ENCODE measurements at regions not wholly inside any gene's neighbourhood (a gene's known extent, or its start where the extent isn't known, plus 50 kb on each side); places are given as distances from the start of the nearest gene placed in this dataset.

DNA sequence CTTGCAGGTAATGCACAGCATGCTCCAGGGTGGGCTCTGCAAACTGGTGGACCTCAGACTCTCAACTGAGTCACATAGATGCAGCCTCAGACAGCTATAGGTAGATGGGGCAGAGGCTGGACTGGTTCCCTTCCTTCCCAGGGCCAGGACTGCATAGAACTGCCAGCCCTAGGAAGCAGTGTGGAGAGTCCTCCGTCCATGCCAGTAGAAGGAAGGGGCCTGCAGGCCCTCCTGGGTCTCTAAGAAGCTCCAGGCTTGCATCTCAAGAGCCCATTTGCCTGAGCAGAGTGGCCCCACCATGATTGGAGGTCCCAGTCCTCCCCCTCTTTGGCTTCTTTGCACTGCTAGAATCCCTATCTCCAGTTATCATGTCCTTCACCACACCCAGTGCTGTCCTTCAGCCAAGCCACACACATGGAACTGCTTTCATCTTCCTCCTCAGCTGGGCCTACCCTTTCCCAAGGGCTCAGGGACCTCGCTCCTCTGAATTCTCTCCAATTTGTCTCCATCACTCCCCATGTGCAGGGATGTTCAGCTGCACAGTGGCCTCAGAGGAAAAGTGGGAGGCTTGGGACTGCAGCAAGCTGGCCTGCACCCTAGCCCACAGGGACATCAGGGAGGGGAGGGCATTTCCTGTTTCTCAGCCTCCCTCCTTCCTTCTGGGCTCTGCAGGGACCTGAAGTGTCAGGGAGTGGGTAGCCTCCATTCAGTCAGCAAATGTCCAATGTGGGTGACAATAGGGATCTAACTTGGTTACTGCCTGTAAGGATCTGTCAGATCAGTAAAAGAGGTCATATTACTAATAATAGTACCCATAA, 146.0 kb downstream of the PJA1 start:
- H3K9me3 ChIP-seq, result no peaks in the 10 kb centered on the region
- ChIA-PET POLR2A (no interaction called here), CTCF (no interaction called here)
- ATAC-seq (replicated peaks in 1 of 4) (no peak), DNase-seq (no peak)
- H3K27me3 ChIP-seq (replicated peaks in 1 of 2; ENCODE audit: control insufficient read depth in 2 of 2, extremely low read depth in 1 of 2, insufficient read depth in 2 of 2, low read length in 1 of 2), result peaks cover 0 to 4% of the 10 kb centered on the region in 2 experiments
- Mint-ChIP-seq H3K27me3 (peaks cover 0 to 8% of the 10 kb centered on the region in 2 donors), H3K27ac (no peak overlapping the region), H3K36me3 (no peaks in the 10 kb centered on the region), H3K9me3 (no peaks in the 10 kb centered on the region), H3K4me3 (no peak overlapping the region), H3K4me1 (no peaks in the 10 kb centered on the region)
- no peak overlapping the region for H3K4me3 ChIP-seq (ENCODE audit: control insufficient read depth in 1 of 2, extremely low read depth in 1 of 2, low read length in 1 of 2)
- no peak overlapping the region for H3K27ac ChIP-seq (ENCODE audit: low read length)
- WGBS (ENCODE audit: insufficient coverage), result no CpG with 5 or more reads among the region's 2 CpGs
- H3K4me1 ChIP-seq (ENCODE audit: control insufficient read depth in 1 of 2, extremely low read depth in 1 of 2, insufficient read depth in 2 of 2, low read length in 2 of 2), result no peaks in the 10 kb centered on the region
- H3K36me3 ChIP-seq (ENCODE audit: control insufficient read depth in 2 of 2, extremely low read depth in 1 of 2, insufficient read depth in 1 of 2, low read length in 1 of 2), result no peaks in the 10 kb centered on the region

DNA sequence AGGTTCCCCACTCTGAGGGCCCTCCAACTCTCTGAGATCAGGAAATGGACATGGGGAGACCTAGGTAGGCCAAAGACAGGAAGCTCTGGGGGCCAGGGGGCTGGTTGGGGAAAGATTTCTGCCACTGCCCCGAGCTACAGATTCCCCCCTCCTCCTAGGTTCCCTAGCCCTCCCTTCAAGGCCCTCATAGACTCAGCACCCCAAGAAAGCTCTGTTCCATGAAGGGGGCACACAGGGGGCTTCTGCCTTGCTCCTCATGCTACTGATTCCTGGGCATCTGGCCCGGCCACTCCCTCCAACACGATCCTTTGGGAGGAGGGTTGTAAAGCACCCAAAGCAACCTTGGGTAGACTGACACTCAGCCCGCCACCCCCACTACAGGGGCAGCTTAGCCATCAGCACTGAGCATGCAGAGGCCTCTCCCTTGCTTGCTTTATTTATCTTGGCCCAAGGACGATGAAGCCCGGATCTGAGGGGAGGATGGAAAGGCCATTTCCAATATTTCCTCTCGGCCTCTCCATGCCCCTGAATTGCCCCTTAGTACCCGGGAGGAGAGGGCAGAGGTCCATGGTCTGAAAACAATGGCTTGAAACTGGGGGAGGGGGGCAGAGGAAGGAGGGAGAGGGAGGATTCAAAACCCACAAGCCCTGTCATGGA, 146.7 kb downstream of the PJA1 start:
- WGBS (ENCODE audit: insufficient coverage), result no CpG with 5 or more reads among the region's 8 CpGs
- POLR2A ChIA-PET, result no interaction called here

GRCh38 chrX:69016293-69016941, 148.8 kb downstream of the PJA1 start:
- Histone ChIP-seq H3K4me3 (ENCODE audit: control insufficient read depth in 1 of 2, extremely low read depth in 1 of 2, low read length in 1 of 2) (no peak overlapping the region), H3K36me3 (ENCODE audit: control insufficient read depth in 2 of 2, extremely low read depth in 1 of 2, insufficient read depth in 1 of 2, low read length in 1 of 2) (no peaks in the 10 kb centered on the region), H3K27ac (ENCODE audit: low read length) (no peak overlapping the region), H3K9me3 (no peaks in the 10 kb centered on the region), H3K4me1 (ENCODE audit: control insufficient read depth in 1 of 2, extremely low read depth in 1 of 2, insufficient read depth in 2 of 2, low read length in 2 of 2) (no peaks in the 10 kb centered on the region), H3K27me3 (replicated peaks in 1 of 2; ENCODE audit: control insufficient read depth in 2 of 2, extremely low read depth in 1 of 2, insufficient read depth in 2 of 2, low read length in 1 of 2) (peaks cover 0 to 4% of the 10 kb centered on the region in 2 experiments)
- ChIA-PET CTCF (interaction anchor here in 1 of 2 donors (0.6 kb wide), 1 partner anchor 272 kb away, joined by 5 read pairs; no protein-coding TSS in a partner anchor), POLR2A (no interaction called here)
- no peaks in the 10 kb centered on the region for H3K36me3 Mint-ChIP-seq
- H3K4me3 Mint-ChIP-seq, result no peak overlapping the region
- H3K27me3 Mint-ChIP-seq, result peaks cover 0 to 21% of the 10 kb centered on the region in 2 donors
- no peak for ATAC-seq (replicated peaks in 1 of 4)
- H3K27ac Mint-ChIP-seq, result no peak overlapping the region
- no CpG with 5 or more reads among the region's 11 CpGs for WGBS (ENCODE audit: insufficient coverage)
- no peaks in the 10 kb centered on the region for H3K4me1 Mint-ChIP-seq
- DNase-seq, result no peak
- peaks cover 0 to 5% (median 0%) of the 10 kb centered on the region in 3 donors for H3K9me3 Mint-ChIP-seq

More for the DNA sequence above, 146.7 kb downstream of the PJA1 start:
- H3K9me3 ChIP-seq, result no peaks in the 10 kb centered on the region
- Mint-ChIP-seq H3K9me3 (no peaks in the 10 kb centered on the region), H3K27ac (no peak overlapping the region), H3K36me3 (no peaks in the 10 kb centered on the region), H3K4me3 (no peak overlapping the region), H3K27me3 (peaks cover 0 to 14% of the 10 kb centered on the region in 2 donors), H3K4me1 (no peaks in the 10 kb centered on the region)
- H3K4me3 ChIP-seq (ENCODE audit: control insufficient read depth in 1 of 2, extremely low read depth in 1 of 2, low read length in 1 of 2), result no peak overlapping the region
- CTCF ChIA-PET, result no interaction called here
- H3K27ac ChIP-seq (ENCODE audit: low read length), result no peak overlapping the region
- H3K36me3 ChIP-seq (ENCODE audit: control insufficient read depth in 2 of 2, extremely low read depth in 1 of 2, insufficient read depth in 1 of 2, low read length in 1 of 2), result no peaks in the 10 kb centered on the region
- H3K4me1 ChIP-seq (ENCODE audit: control insufficient read depth in 1 of 2, extremely low read depth in 1 of 2, insufficient read depth in 2 of 2, low read length in 2 of 2), result no peaks in the 10 kb centered on the region
- H3K27me3 ChIP-seq (replicated peaks in 1 of 2; ENCODE audit: control insufficient read depth in 2 of 2, extremely low read depth in 1 of 2, insufficient read depth in 2 of 2, low read length in 1 of 2), result peaks cover 0 to 4% of the 10 kb centered on the region in 2 experiments
- DNase-seq (no peak), ATAC-seq (replicated peaks in 1 of 4) (no peak)

DNA sequence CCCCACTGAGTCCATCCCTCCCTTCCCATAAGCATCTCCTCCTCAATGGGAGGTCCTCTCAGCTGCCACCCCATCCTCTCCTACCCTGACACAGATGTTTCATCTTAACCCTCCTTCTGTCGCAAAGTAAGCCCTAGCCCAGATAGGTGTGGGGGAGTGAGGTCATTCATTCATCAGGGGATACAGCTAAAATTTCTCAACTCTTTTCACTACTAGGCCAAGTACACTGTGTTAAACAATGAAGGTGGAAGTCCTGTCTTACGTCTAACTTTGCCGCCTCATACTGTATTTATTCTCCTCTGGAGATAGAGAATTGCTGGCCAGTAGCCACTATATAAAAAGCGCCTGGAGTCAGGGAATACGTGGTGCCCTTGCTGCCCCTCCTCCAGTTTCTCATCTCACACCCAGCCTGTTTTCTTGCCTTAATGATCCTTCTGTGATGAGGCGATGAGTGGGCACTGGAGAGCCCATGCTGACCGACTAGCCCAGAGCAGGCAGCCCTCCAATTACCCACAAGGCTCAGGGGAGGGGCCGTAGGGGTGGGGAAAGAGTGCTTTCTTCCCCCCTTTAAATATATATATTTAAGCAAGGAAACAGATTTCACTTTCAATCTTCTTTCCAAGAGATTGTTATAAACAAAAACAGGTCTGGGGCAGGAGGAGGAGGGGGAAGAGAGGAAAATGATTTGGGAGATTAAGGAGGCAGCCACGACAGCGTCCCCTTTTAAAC, 149.5 kb downstream of the PJA1 start:
- H3K4me3 ChIP-seq (ENCODE audit: control insufficient read depth in 1 of 2, extremely low read depth in 1 of 2, low read length in 1 of 2), result no peak overlapping the region
- peaks cover 2 to 21% of the 10 kb centered on the region in 2 donors for H3K27me3 Mint-ChIP-seq
- no peaks in the 10 kb centered on the region for H3K4me1 Mint-ChIP-seq
- POLR2A ChIA-PET, result no interaction called here
- no peak overlapping the region for H3K27ac ChIP-seq (ENCODE audit: low read length)
- WGBS (ENCODE audit: insufficient coverage), result 100% methylated on average over 1 of the region's 10 CpGs
- peaks cover 0 to 4% of the 10 kb centered on the region in 2 experiments for H3K27me3 ChIP-seq (replicated peaks in 1 of 2; ENCODE audit: control insufficient read depth in 2 of 2, extremely low read depth in 1 of 2, insufficient read depth in 2 of 2, low read length in 1 of 2)
- H3K36me3 Mint-ChIP-seq, result no peaks in the 10 kb centered on the region
- DNase-seq (no peak), ATAC-seq (replicated peaks in 1 of 4) (no peak)
- no peaks in the 10 kb centered on the region for H3K9me3 ChIP-seq
- H3K36me3 ChIP-seq (ENCODE audit: control insufficient read depth in 2 of 2, extremely low read depth in 1 of 2, insufficient read depth in 1 of 2, low read length in 1 of 2), result no peaks in the 10 kb centered on the region
- CTCF ChIA-PET, result no interaction called here
- H3K4me1 ChIP-seq (ENCODE audit: control insufficient read depth in 1 of 2, extremely low read depth in 1 of 2, insufficient read depth in 2 of 2, low read length in 2 of 2), result no peaks in the 10 kb centered on the region
- H3K4me3 Mint-ChIP-seq, result no peak overlapping the region
- no peak overlapping the region for H3K27ac Mint-ChIP-seq
- peaks cover 0 to 5% (median 0%) of the 10 kb centered on the region in 3 donors for H3K9me3 Mint-ChIP-seq

- ATAC-seq (replicated peaks in 1 of 4) (no peak), DNase-seq (no peak)
- no peaks in the 10 kb centered on the region for H3K4me1 Mint-ChIP-seq
- Histone ChIP-seq H3K36me3 (ENCODE audit: control insufficient read depth in 2 of 2, extremely low read depth in 1 of 2, insufficient read depth in 1 of 2, low read length in 1 of 2) (no peaks in the 10 kb centered on the region), H3K27ac (ENCODE audit: low read length) (no peak overlapping the region), H3K27me3 (replicated peaks in 1 of 2; ENCODE audit: control insufficient read depth in 2 of 2, extremely low read depth in 1 of 2, insufficient read depth in 2 of 2, low read length in 1 of 2) (peaks cover 0 to 4% of the 10 kb centered on the region in 2 experiments), H3K4me1 (ENCODE audit: control insufficient read depth in 1 of 2, extremely low read depth in 1 of 2, insufficient read depth in 2 of 2, low read length in 2 of 2) (no peaks in the 10 kb centered on the region), H3K4me3 (ENCODE audit: control insufficient read depth in 1 of 2, extremely low read depth in 1 of 2, low read length in 1 of 2) (no peak overlapping the region), H3K9me3 (no peaks in the 10 kb centered on the region)
- H3K9me3 Mint-ChIP-seq, result peaks cover 0 to 5% (median 0%) of the 10 kb centered on the region in 3 donors
- peaks cover 2 to 24% of the 10 kb centered on the region in 2 donors for H3K27me3 Mint-ChIP-seq
- ChIA-PET POLR2A (no interaction called here), CTCF (no interaction called here)
- H3K36me3 Mint-ChIP-seq, result no peaks in the 10 kb centered on the region
- H3K27ac Mint-ChIP-seq, result no peak overlapping the region
- no peak overlapping the region for H3K4me3 Mint-ChIP-seq
- 86% methylated on average over 2 of the region's 7 CpGs for WGBS (ENCODE audit: insufficient coverage)
Observed at GRCh38 chrX:69015156-69015555, 150.1 kb downstream of the PJA1 start.

- ChIA-PET CTCF (no interaction called here), POLR2A (no interaction called here)
- Histone ChIP-seq H3K27me3 (replicated peaks in 1 of 2; ENCODE audit: control insufficient read depth in 2 of 2, extremely low read depth in 1 of 2, insufficient read depth in 2 of 2, low read length in 1 of 2) (peaks cover 0 to 4% of the 10 kb centered on the region in 2 experiments), H3K9me3 (no peaks in the 10 kb centered on the region), H3K4me1 (ENCODE audit: control insufficient read depth in 1 of 2, extremely low read depth in 1 of 2, insufficient read depth in 2 of 2, low read length in 2 of 2) (no peaks in the 10 kb centered on the region), H3K4me3 (ENCODE audit: control insufficient read depth in 1 of 2, extremely low read depth in 1 of 2, low read length in 1 of 2) (no peak overlapping the region), H3K36me3 (ENCODE audit: control insufficient read depth in 2 of 2, extremely low read depth in 1 of 2, insufficient read depth in 1 of 2, low read length in 1 of 2) (no peaks in the 10 kb centered on the region), H3K27ac (ENCODE audit: low read length) (no peak overlapping the region)
- Mint-ChIP-seq H3K4me3 (no peak overlapping the region), H3K27me3 (peaks cover 2 to 20% of the 10 kb centered on the region in 2 donors), H3K36me3 (no peaks in the 10 kb centered on the region), H3K27ac (no peak overlapping the region), H3K9me3 (peaks cover 0 to 5% (median 0%) of the 10 kb centered on the region in 3 donors), H3K4me1 (no peaks in the 10 kb centered on the region)
- WGBS (ENCODE audit: insufficient coverage), result no CpG with 5 or more reads among the region's 2 CpGs
- no peak for ATAC-seq (replicated peaks in 1 of 4)
- DNase-seq, result no peak
Observed at GRCh38 chrX:69014200-69014599, 151.1 kb downstream of the PJA1 start.

Measured in T-cell (primary cell).